HCT116 (cell line): ENCODE measurements at regions not wholly inside any gene's neighbourhood (a gene's known extent, or its start where the extent isn't known, plus 50 kb on each side); places are given as distances from the start of the nearest gene placed in this dataset.

Source experiments
- ATAC-seq: fragments of 200-7000 bp; cut with Tn5 transposase; 2 replicates; pipeline ENCODE4 v1.9.1; 2020; ENCODE audit warnings: mild to moderate bottlenecking, moderate library complexity
- BruUV-seq: library from RNA; stranded (reverse); fragments of 400-500 nt; replicated peaks from 2 replicates; lab custom pipeline; 2021; lab: Mats Ljungman, UMichigan
- CTCF ChIA-PET: fragments of 300-600 bp; sonication (Branson Sonifier 250); formaldehyde crosslinking; loops from one replicate; lab custom pipeline; 2021; ENCODE audit warnings: antibody characterized with exemption; lab: Charles Lee
- POLR2A ChIA-PET: fragments of 300-600, 350-600 bp; sonication (Branson Sonifier 250); formaldehyde crosslinking; loops from one replicate; lab custom pipeline; 2021; ENCODE audit warnings: antibody characterized with exemption; lab: Charles Lee
- RAD21 ChIA-PET, 2 experiments: fragments of 300-600 bp; sonication (Branson Sonifier 250); formaldehyde crosslinking; loops; one replicate each; lab custom pipeline; 2023; ENCODE audit warnings: low total read pairs in 2 of 2; ENCODE audit not compliant: uncharacterized antibody in 2 of 2, unreplicated experiment in 2 of 2, low non-redundant PET in 1 of 2; lab: Charles Lee
- DNase-seq: peaks from one replicate; pipeline ENCODE4 v3.0.0-alpha.2; 2010; ENCODE audit warnings: low read depth, low spot score
- H2AFZ ChIP-seq: fragments of 200-600 bp; shearing (Covaris generic), sonication (generic); 2 replicates; pipeline ENCODE4 v1.6.1; 2017; ENCODE audit warnings: low read depth, mixed run types, mixed read lengths, antibody characterized with exemption, low read length; ENCODE audit not compliant: poor library complexity, severe bottlenecking
- H3K27ac ChIP-seq: 2 replicates; pipeline ENCODE4 v1.5.1; 2012; ENCODE audit warnings: low read depth, low read length
- H3K27me3 ChIP-seq: fragments of 200-600 bp; sonication (generic); 2 replicates; pipeline ENCODE4 v1.6.1; 2016; ENCODE audit warnings: mixed run types, low read length, mixed read lengths; ENCODE audit not compliant: insufficient read depth
- H3K36me3 ChIP-seq, 2 experiments: fragments of 200-500 bp in 1 of 2; fragments of 200-600 bp in 1 of 2; sonication (Bioruptor generic) in 1 of 2; sonication (generic) in 1 of 2; 2 replicates each; pipeline versions ENCODE4 v1.5.1 to v1.6.1; 2014 to 2016; ENCODE audit warnings: low read length in 2 of 2, inconsistent platforms in 1 of 2, mixed read lengths in 1 of 2, mixed run types in 1 of 2; ENCODE audit not compliant: insufficient read depth in 2 of 2, control insufficient read depth in 1 of 2
- H3K4me1 ChIP-seq, 2 experiments: fragments of 200-600 bp in 1 of 2; sonication (generic) in 1 of 2; 2 replicates each; pipeline versions ENCODE4 v1.5.1 to v1.6.1; 2012 to 2017; ENCODE audit warnings: low read length in 2 of 2, inconsistent platforms in 1 of 2, mild to moderate bottlenecking in 1 of 2, mixed read lengths in 1 of 2, mixed run types in 1 of 2, moderate library complexity in 1 of 2; ENCODE audit not compliant: insufficient read depth in 2 of 2, control insufficient read depth in 1 of 2
- H3K4me2 ChIP-seq: fragments of 200-600 bp; sonication (generic); 2 replicates; pipeline ENCODE4 v1.6.1; 2017; ENCODE audit warnings: mixed run types, low read length, mixed read lengths
- H3K4me3 ChIP-seq, 2 experiments: fragments of 200-600 bp in 1 of 2; sonication (generic) in 1 of 2; replicated peaks in 1 of 2; 2 replicates each; pipeline ENCODE4 v1.5.1; 2011 to 2016; ENCODE audit warnings: low read length in 2 of 2, control low read depth in 1 of 2, low read depth in 1 of 2, mild to moderate bottlenecking in 1 of 2, mixed read lengths in 1 of 2, mixed run types in 1 of 2
- H3K79me2 ChIP-seq: fragments of 200-600 bp; sonication (generic); 2 replicates; pipeline ENCODE4 v1.6.1; 2017; ENCODE audit warnings: mild to moderate bottlenecking, mixed run types, low read length, moderate library complexity, mixed read lengths; ENCODE audit not compliant: insufficient read depth
- H3K9ac ChIP-seq: fragments of 200-600 bp; sonication (generic); 2 replicates; pipeline ENCODE4 v1.6.1; 2016; ENCODE audit warnings: low read length, mixed read lengths
- H3K9me2 ChIP-seq: fragments of 200-600 bp; sonication (generic), shearing (Covaris generic); 2 replicates; pipeline ENCODE4 v1.6.1; 2017; ENCODE audit warnings: mixed run types, mild to moderate bottlenecking, moderate library complexity; ENCODE audit not compliant: insufficient read depth
- H3K9me3 ChIP-seq, 2 experiments: fragments of 200-500 bp in 1 of 2; fragments of 200-600 bp in 1 of 2; sonication (Bioruptor generic) in 1 of 2; sonication (generic) in 1 of 2; 2 replicates each; pipeline ENCODE4 v1.6.1; 2014 to 2017; ENCODE audit warnings: low read length in 2 of 2, mixed read lengths in 2 of 2, inconsistent platforms in 1 of 2, low read depth in 1 of 2, mild to moderate bottlenecking in 1 of 2, mixed run types in 1 of 2, moderate library complexity in 1 of 2; ENCODE audit not compliant: control insufficient read depth in 1 of 2, insufficient read depth in 1 of 2
- H4K20me1 ChIP-seq: fragments of 200-600 bp; sonication (generic), shearing (Covaris generic); 2 replicates; pipeline ENCODE4 v1.6.1; 2017; ENCODE audit warnings: mixed run types, mild to moderate bottlenecking, moderate library complexity; ENCODE audit not compliant: insufficient read depth
- EGR1 ChIP-seq: IDR thresholded peaks from 2 replicates; pipeline ENCODE4 v1.6.1; 2012; ENCODE audit warnings: low read depth
- FOSL1 ChIP-seq: IDR thresholded peaks from 2 replicates; pipeline ENCODE4 v1.6.1; 2012; ENCODE audit warnings: low read depth
- SIN3A ChIP-seq: IDR thresholded peaks from 2 replicates; pipeline ENCODE4 v1.6.1; 2012; ENCODE audit warnings: low read depth
- SP1 ChIP-seq: IDR thresholded peaks from 2 replicates; pipeline ENCODE4 v1.6.1; 2012; ENCODE audit warnings: low read depth
- ZNF274 ChIP-seq: fragments of 200-500 bp; sonication (Bioruptor generic); IDR thresholded peaks from 2 replicates; pipeline ENCODE4 v1.6.1; 2014; ENCODE audit warnings: mild to moderate bottlenecking, low read depth, low read length, inconsistent platforms
- intact Hi-C: fragments of 100-400 bp; cut with micrococcal nuclease; formaldehyde crosslinking; loops from 2 replicates; pipeline ENCODE4 v1.10.0; 2022

DNA sequence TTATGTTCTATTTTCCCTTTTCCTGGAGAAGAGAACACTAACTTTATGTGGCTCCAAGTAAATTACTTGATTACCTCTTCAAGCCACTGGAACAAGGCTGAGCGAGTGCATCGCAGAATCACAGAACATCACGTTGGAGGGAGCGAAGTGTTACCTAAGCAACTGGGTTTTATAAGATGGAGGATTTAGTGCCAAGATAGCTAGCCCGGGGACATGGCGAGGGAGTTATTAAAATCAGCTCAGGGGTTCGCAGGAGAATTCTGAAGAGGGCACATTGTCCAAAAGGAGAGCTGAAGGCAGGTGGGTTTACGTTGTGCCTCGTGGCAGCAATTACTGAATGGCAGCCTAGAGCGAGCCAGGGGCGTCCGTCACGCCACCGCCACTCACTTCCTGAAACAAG is 563.2 kb upstream of the ADAMTS16 start:
- no peaks in the 10 kb centered on the region for H3K79me2 ChIP-seq
- H3K4me3 ChIP-seq, result no peak overlapping the region
- ATAC-seq, result no peak
- intact Hi-C loops, result no loop called here
- H3K27me3 ChIP-seq, result no peaks in the 10 kb centered on the region
- no peak for DNase-seq
- H4K20me1 ChIP-seq, result no peaks in the 10 kb centered on the region
- H3K9me2 ChIP-seq, result no peaks in the 10 kb centered on the region
- no peaks in the 10 kb centered on the region for H3K4me1 ChIP-seq
- H3K4me2 ChIP-seq, result no peak overlapping the region
- H3K9ac ChIP-seq, result no peak overlapping the region
- RAD21 ChIA-PET, result no interaction called here
- no peaks in the 10 kb centered on the region for H3K36me3 ChIP-seq
- BruUV-seq, result no TSS peak
- CTCF ChIA-PET, result no interaction called here
- POLR2A ChIA-PET, result no interaction called here
- H3K9me3 ChIP-seq, result peaks cover 9 to 27% of the 10 kb centered on the region in 2 experiments; a peak in 3 of 4 replicates
- H2AFZ ChIP-seq, result no peak overlapping the region
- no peak for TF ChIP-seq SP1
- H3K27ac ChIP-seq, result no peak overlapping the region

GRCh38 chr5:4579679-4580078 is 560.5 kb upstream of the ADAMTS16 start:
- ChIA-PET POLR2A (no interaction called here), RAD21 (no interaction called here), CTCF (no interaction called here)
- TF ChIP-seq FOSL1 (no peak), SIN3A (no peak), ZNF274 (no peak), EGR1 (no peak)
- BruUV-seq, result no TSS peak
- Histone ChIP-seq H3K79me2 (no peaks in the 10 kb centered on the region), H4K20me1 (no peaks in the 10 kb centered on the region), H3K9me3 (peaks cover 17 to 23% of the 10 kb centered on the region in 2 experiments; a peak in 3 of 4 replicates), H3K27me3 (no peaks in the 10 kb centered on the region), H3K4me2 (no peak overlapping the region), H3K4me1 (no peaks in the 10 kb centered on the region), H3K9ac (no peak overlapping the region), H3K27ac (no peak overlapping the region), H3K36me3 (no peaks in the 10 kb centered on the region), H2AFZ (no peak overlapping the region), H3K4me3 (no peak overlapping the region), H3K9me2 (no peaks in the 10 kb centered on the region)
- ATAC-seq, result no peak
- intact Hi-C loops, result no loop called here
- no peak for DNase-seq
